Adrenal gland (tissue), 5 donors: ENCODE measurements at regions not wholly inside any gene's neighbourhood (a gene's known extent, or its start where the extent isn't known, plus 50 kb on each side); places are given as distances from the start of the nearest gene placed in this dataset.

Experiments used
- CTCF ChIP-seq, 6 experiments: fragments of 450-650 bp in 4 of 6; fragments of 200-600 bp in 2 of 6; sonication (generic) in 1 of 6; IDR thresholded peaks; 1 replicate in 5 of 6; 2 replicates in 1 of 6; pipeline versions ENCODE4 v1.5.1 to v1.8.0; 2016 to 2021; ENCODE audit warnings: antibody characterized with exemption in 6 of 6, mild to moderate bottlenecking in 2 of 6, moderate library complexity in 1 of 6
- POLR2A ChIP-seq, 2 donors: fragments of 450-650 bp; IDR thresholded peaks; one replicate each; pipeline ENCODE4 v1.6.1; 2017; ENCODE audit warnings: antibody characterized with exemption in 2 of 2, mild to moderate bottlenecking in 2 of 2, moderate library complexity in 1 of 2
- donor health status: DM: no; HTN: no; CAD: no.

- TF ChIP-seq CTCF (IDR thresholded peaks at IDR 0.05) (no peak), POLR2A (IDR thresholded peaks at IDR 0.05) (no peak)
These were observed 1111.0 kb upstream of the ATXN8OS start for GRCh38 chr13:68996668-68997025.
